ENCODE measurements at regions not wholly inside any gene's neighbourhood (a gene's known extent, or its start where the extent isn't known, plus 50 kb on each side); places are given as distances from the start of the nearest gene placed in this dataset.

DNA sequence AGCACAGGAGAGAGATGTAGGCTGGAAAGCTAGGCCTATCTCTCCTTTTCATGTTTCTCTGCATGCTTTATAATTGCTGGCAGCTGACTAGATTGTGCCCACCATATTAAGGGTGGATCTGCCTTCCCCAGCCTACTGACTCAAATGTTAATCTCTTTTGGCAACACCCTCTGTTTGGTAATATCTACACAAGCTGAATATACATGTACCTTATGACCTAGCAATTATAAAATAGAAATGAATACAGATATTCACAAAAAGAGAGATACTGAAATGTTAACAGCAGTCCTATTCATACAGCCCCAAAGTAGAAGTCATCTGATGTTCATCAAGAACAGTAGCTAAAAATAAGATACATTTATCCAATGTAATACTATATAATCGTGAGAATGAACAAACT, 429.6 kb downstream of the EPM2A start:
- DNase-seq = no peak

DNA sequence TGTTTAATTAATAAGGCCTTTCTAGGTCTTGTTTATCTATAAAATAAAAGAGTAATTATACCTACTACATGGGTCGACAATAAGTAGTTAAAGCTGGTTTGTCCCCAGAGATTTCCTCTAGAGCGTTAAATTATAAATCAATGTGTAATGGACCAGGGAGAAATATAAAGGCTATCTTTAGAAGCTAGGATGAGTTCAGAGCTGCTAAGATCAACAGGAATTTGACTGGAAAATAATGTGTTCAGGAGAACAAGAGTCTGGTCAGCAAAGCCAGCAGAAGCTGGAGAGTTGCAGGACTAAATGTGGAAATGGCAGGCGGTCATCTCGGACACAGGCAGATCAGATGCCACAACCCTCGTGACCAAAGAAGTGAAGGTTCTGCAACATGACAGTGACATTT, 428.8 kb downstream of the EPM2A start:
- DNase-seq = no peak

DNA sequence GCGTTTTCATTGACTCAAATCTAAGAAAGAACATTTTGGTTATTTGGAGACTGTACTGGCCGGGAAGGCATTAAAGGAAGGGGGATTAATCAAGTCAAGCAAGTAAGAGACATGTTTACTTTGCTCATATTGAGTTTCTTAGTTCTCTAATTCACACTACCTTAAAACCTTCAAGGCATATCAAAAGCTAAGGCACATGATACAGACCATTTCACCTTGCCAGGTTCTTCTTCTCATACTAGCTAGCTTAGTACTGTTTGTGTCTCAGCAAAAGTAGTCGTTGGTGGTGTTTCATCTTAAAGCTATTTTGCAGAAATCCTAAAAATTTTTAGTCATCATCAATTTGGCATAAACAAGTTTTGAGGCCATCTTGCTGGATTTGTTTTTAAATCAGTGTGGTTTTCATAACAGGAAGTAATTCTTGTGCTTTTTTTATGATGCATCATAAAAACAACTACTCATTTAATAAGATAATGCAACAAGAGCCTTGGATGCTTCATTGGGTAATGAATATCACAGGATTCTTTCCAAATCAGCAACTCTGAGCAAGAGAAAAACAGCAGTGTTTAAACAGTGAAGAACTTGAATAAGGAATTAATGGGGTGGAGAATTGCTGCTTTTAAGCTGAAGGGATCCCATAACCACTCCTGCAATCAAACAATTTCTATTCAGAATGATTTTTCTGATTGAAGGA, 425.3 kb downstream of the EPM2A start:
- DNase-seq = no peak

DNA sequence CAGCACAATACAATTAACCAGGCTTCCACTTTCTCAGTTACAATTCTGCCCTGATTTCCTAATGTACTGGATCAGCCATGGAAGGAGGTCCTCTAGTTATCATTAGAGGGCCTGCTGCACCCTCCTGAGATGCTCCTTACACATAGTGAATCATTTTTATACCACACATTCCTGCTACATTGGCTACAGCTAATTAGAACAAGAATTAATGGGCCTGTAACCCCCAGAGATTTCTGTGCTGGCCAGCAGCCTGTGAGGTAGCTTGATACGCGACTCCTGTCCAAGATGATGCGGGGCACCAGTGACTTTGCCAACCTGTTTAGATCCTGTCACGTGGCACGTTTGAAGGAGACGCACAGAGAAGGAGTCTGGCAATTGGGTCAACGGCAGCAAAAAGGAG, 422.8 kb downstream of the EPM2A start:
- DNase-seq = no peak

DNA sequence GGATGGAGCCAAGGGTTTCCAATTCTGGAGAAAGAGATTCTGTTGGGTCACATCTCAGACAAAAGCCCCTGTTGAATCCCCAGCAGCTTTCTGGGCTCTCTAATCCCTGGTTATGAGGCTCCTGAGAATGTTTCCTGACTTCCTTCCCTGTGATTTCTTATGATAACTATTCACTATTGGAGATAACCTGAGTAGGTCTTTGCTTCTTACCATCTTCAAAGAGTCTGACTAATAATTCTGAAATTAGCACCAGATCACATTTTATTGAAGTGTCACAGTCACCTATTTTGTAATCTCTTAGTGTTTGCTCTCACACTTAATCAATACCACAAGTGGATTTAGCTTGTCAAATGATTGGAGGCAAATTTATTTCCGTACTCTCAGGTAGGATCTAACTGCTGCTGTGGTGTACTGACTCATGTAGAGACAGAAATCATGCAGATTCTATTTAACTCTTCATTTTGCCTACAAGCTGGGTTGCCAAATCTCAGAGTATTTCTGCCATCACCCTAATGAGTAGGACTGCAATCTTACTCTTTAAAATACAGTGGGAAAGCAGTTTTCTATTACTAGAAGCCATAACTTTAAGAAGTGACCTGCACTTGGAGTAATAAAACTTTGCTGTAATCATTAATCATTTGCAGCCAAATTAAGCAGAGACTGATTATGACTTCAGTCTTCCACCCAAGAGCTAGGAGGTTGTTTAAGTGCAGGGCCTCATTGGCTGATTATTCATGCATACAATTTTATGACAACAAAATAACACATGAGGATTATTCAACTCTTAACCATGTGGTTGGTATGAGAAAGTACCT, 422.1 kb downstream of the EPM2A start:
- DNase-seq = no peak

DNA sequence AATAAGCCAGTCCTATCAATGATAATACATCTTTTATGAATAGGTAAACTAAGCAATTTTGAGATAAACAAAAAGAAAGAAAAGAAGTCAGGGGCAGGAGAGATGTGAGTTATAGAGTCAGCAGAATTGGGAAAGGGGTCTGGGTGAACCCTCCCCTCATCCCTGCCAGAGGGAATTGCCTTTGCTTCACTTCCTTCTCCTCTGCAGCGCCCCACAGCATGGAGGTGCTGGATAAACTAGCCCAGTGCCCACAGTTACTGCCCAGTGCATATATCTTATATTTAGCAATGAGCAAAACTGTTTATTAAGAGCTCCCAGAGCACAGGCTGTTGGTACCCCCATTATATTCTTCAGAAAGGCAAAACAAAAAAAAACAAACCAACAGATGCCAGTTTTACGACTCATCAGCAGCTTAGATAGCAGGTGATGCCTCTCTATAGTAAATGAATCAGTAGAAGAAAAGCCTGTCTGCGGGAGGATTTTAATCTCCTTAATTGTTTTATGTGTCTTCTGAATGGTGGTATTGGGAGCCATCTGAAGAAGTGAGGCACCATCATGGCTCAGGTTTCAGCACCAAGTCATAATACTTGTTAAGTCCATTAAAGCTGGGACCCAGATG, 419.2 kb downstream of the EPM2A start:
- no peak for DNase-seq

DNA sequence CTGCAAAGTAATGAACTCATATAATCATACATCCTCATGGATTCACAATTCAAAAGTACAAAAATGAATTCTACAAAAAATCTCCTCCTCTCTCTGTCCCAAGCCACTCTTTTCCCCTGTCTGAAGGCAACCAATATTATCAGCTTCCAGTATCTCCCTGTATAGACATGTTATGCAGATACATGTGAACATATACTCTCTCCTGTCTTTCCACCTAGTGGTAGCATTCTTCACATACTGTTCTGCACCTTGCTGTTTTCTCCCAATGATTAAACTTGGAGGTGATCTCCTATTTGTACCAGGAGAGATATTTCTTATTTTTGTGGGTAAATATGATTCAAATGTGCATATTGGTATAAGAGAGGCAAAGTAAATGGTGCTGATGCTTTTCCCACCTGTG, 416.4 kb downstream of the EPM2A start:
- no peak for DNase-seq

DNA sequence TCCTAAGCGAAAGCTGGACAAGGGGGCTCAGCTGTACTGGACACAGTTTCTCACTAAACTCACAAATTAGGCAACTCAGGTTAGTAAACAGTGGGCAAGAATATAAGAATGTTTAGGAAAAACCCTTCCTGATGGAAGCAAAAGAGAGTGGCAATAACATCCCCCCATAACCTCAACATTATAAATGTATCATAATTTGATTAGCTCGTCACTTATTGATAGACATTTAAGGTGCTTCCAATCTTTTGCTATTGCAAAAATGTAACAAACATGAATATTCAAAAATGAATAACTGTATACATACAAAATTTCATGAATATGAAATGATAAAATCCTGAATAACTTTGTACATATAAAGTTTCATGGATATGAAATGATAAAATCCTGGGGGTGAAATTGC, 415.7 kb downstream of the EPM2A start:
- no peak for DNase-seq

DNA sequence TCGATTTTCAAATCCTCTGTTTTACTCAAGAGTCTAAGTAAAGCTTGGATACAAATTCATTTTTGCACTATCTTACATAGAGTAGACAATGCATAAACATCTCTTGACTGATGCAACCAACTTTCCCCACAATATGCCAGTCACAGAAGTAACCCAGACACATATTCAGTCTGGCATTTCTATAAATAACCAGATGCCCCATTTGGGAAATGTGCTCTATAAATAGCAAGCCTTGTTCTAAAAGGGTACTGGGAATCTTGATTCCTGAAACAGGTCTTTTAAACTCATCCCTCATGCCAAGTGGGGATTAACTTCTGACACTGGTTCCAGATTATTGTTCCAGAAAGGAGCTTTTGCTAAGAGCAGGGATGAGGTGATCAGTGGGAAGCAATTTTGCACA, 411.7 kb downstream of the EPM2A start:
- no peak for DNase-seq

DNA sequence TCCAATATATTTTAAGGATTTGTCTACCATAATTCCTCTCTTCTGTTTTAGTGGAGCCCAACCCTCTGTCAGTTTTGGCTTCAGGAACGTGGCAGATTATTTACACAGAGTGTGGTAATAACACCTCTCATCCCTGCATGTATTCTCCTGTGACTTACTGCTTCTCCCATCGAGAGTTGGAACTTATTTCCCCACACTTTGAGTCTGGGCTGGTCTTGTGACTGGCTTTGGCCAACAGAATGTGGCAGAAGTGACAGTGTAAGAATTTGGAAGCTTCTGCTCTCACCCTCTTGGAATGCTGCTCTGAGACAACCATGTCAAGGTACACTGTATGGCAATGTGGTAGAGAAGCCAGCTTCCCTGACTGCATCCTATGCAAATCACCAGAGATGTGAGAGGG, 407.7 kb downstream of the EPM2A start:
- DNase-seq = no peak

DNA sequence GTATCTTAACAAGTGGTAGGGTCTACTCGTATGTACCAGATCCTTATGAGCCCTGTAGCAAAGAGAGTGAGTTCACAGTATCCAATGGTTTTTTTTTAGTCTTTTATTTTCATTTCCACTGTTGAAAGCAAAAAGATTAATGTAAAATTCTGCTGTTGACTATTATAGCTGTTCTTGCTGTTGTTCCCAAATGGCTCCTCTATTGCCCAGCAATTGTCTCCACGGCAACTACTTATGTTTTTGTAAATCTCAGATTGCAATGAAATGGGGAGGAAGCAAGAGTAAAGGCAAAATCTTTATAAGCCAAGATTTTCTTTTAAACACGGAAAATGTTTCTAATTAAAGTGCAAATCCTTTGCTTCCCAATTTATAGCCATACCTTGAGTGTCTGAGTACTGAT, 406.1 kb downstream of the EPM2A start:
- no peak for DNase-seq

DNA sequence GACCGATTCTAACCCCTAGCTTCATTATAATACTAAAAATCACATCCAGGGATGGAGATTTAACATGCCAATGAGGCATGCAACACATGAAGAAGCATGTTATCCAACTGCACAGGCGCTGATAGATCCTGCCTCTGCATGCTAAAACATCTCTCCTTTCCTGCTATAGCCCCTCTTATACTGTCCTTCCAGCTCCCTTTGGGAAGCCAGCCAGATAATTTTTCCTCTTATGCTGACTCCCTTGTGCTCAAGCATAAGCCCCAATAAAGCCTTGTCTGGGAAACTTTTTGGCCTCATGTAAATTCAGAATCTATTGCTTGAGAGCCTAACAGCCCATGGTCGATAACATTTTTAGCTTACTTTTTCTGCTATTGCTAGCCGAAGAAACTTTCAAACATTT, 404.3 kb downstream of the EPM2A start:
- no peak for DNase-seq

DNA sequence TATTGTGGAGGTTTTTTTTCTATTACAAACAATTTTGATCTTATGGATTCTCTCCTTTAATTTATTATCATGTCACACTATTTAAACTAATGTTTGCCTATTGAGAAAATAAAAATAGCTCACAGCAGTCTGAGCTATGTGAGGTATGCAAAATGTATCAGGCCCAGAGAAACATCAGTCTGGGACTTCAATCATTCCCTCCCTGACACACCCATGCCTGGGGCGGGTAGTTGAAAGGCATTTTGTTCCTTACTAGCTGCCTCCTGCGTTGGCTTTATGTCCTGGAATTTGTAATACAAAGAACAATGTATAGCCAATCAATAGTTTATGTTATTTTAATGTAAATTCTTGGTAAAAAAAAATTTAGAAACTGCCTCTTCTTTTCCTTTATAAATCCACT, 403.3 kb downstream of the EPM2A start:
- no peak for DNase-seq

DNA sequence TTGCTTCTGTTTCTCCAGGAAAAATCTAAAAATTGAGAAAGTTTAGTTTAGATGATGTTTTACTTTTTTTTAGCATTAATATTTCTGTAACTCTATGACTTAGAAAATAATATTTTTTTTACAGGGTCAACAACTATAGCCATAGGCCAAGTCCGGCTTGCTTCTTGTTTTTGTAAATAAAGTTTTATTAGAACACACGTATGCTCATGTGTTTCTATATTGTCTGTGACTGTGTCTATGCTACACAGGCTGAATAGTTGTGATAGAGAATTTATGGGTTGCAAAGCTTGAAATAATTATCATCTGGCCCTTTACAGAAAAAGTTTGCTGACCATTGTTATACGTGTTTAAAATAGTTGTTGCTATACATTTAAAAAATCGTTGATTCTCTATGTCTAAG, 399.2 kb downstream of the EPM2A start:
- no peak for DNase-seq

DNA sequence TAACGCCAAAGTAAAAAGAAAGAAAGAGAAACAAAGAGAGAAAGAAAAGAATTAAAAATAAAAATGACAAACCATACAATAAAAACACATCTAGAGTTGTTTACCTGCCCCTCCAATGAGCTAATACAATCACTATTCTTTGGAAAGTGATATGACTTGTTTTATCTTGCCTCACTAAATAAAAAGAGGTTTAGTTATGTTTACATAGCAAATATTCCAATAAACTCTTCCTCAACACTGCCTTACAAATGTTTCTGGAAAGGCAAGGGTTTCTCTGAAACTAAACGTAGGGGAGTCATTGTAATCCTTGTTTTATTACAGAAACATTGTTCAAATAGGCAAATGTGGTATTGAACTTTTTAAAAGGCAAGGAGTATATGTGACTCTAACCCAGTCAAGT, 396.2 kb downstream of the EPM2A start:
- DNase-seq = no peak

DNA sequence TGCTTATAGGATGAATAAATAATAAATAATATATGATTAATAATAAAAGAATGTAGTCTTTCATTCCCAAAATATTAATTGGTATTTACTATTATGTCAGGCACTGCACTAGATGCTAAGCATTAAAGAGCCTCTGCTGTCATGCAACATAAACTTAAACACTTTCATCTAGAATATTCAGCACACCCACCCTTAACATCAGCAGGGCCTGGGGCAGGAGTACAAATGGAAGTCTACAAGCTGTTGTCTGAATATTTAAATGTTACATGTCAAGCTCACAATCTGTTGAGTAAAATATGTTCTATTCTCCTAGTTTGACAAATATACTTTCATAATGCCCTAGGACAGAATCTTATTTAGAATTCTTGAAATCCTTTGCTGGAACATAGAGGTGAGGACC, 395.1 kb downstream of the EPM2A start:
- DNase-seq = no peak

DNA sequence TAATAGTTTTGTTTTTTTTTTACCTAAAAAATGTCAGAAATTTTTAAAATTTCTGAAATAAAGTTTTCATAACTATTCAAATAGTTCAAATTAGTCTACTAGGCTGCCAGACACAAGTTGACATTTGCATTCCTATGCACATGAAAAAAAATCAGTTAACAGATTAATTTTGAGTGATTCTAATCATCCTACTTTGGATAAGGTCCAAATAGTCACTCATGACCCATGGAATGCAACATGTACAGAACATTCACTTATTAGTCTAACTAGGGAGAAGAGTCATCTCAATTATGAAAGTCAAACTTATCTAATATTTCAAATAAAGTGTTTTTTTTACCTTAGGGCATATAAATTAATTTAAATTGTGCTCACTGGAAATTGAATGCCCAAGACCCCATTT, 390.2 kb downstream of the EPM2A start:
- no peak for DNase-seq

DNA sequence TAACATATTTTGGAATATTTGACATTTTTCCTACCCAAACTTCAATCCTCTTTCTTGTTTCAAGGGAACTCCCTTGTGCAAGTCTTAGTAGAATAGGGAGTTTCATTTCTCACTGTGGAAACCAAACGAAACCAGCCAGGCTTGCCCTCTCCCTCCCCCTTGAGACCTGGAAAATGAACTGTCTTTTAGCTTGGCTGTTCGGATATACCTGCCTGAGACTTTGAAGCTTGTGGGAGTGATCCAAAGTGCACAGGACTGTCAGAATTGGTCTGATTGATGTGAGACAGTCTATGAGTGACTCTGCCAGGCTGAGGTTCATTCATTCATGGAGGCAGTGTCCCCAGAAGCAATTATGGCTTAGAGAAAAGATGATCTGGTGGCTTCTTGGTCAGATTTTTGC, 388.1 kb downstream of the EPM2A start:
- DNase-seq = no peak

DNA sequence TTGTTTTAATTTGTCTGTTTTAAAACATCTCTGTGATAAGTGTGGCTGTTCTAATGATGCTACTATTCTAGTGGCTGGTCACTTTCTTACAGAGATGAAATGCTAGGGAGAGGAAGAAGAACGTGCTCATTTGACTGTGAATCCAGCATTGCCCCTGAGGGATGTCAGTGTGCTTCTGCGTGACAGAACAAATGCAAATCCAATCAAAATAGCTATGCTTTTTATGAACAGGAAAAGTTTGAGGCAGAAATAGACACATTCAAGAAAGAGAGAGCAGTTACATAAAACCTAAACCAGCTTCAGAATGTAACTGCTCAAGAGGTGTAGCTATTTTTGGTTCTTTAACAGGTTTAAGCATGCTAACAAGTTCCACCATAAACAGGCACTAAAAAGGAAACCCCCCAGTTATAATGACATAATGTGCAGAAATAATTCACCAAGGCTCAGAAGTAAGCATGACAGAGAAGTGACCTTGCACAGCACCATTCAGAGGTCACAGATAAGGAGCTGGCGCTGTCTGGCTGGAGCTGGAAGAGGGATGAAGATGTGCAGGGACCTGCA, 385.3 kb downstream of the EPM2A start:
- DNase-seq = no peak

DNA sequence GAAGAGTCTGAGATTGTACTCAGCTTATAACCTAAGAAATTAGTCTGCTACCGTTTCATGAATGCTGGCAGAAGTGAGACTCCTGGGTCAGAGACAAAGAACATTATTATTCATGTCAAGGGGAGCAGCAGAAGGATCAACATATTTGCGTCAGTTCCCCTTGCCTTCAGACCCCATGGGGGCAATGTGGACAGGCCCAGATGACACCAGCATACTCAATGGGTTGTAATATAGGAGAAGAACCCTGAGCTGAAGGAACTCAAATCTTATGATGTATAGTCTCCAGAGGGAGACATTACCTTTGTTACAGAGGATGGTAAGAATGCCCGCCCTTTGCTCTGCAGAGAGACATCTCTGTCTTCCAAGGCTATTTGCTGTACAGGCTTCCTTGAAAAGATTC, 384.4 kb downstream of the EPM2A start:
- no peak for DNase-seq

DNA sequence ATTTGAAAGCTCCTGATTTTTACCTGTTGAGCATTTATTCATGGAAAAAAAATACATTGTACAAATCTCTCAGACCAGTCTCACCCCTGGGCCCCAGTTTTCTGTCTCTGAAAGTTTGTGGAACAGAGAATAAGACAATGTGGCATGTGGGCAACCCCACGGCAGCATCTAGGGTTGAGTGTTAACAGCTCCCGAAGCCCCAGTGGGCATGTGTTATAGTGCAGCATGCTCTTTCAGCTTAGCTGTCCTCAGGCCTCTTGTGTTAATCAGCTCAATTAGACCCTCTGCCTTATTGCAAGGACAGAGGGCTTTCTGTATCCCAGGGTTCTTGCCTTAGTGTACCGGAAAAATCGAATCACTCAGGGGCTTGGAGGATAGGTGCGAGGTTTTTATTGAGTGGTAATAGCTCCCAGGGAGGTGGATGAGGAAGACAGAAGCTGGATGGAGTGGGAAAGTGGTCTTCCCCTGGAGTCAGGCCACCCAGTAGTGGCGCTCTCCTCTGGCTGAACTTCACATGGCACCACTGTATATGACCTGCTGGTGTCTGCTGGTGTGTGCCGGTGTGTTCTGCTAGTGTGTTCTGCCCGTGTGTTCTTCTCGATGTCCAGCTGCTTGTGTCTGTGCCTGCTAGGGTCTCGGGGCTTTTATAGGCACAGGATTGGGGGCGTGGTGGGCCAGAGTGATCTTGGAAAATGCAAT, 382.8 kb downstream of the EPM2A start:
- no peak for DNase-seq

DNA sequence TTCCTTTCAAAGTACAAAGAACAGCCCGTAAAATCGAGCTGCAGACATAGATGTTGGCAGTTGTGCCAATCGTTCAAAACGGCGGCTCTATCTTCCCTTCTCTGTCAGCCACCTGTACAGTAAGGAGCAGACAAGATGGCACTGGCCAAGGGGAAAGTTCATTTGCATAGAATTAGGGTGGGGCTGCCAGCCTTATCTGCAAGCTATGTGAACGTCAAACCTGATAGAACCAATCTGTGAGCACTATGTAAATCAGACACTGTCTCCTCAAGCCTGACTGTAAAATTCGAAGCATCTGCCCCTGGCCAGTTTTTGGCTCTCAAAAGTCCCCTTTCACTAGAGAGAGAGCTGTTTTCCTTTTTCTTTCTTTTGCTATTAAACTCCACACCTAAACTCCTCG, 374.5 kb downstream of the EPM2A start:
- DNase-seq = peak; percentile 58

DNA sequence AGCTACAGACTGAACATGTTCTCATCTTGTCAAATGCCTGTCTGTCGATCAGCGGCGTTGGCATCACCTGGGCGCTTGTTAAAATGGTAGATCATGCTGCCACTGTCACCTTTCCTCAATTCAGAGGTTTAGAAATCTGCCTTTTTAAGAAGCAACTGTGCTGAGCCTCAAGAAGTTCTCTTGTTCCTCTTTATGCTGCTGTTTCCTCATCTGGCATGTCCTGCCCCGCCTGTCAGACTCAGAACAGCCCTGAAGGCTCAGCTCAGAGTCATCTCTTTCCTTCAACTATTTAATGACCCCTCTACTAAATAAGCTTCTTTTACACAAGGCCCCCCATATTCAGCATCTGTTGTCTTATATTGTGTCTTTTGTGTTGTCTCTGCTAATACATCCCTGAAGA, 368.2 kb downstream of the EPM2A start:
- no peak for DNase-seq

All from NCI-H2171 treated with DMSO at 0.1 percent for 48 hours (cell line).